SU-DHL-6 (cell line): ENCODE measurements at regions not wholly inside any gene's neighbourhood (a gene's known extent, or its start where the extent isn't known, plus 50 kb on each side); places are given as distances from the start of the nearest gene placed in this dataset.

Experiments used
- CTCF ChIP-seq: fragments of 200-600 bp; sonication (generic); IDR thresholded peaks from one replicate; pipeline ENCODE4 v1.5.1; 2017; ENCODE audit warnings: antibody characterized with exemption, mild to moderate bottlenecking, low read length, moderate library complexity; ENCODE audit not compliant: insufficient read depth, poor library complexity, severe bottlenecking
- EZH2phosphoT487 ChIP-seq: fragments of 200-600 bp; sonication (generic), shearing (Covaris generic); conservative IDR thresholded peaks from 2 replicates; pipeline ENCODE4 v1.6.1; 2018; ENCODE audit warnings: mild to moderate bottlenecking, antibody characterized with exemption, low read length, moderate library complexity, mixed read lengths

GRCh38 chr2:198494931-198495330 lies 690.5 kb downstream of the PLCL1 start:
- no peak for TF ChIP-seq CTCF
- no peak for TF ChIP-seq EZH2phosphoT487
